Ishikawa (cell line): ENCODE measurements at regions not wholly inside any gene's neighbourhood (a gene's known extent, or its start where the extent isn't known, plus 50 kb on each side); places are given as distances from the start of the nearest gene placed in this dataset.

Experiments used
- CEBPB ChIP-seq: IDR thresholded peaks from 2 replicates; pipeline ENCODE4 v1.6.1; 2012
- EGR1 ChIP-seq: IDR thresholded peaks from 2 replicates; pipeline ENCODE4 v1.6.1; 2012
- EP300 ChIP-seq: IDR thresholded peaks from 2 replicates; pipeline ENCODE4 v1.6.1; 2012; ENCODE audit warnings: borderline replicate concordance
- FOXM1 ChIP-seq: IDR thresholded peaks from 2 replicates; pipeline ENCODE4 v1.6.1; 2012; ENCODE audit warnings: low read depth, borderline replicate concordance
- MAX ChIP-seq: IDR thresholded peaks from 2 replicates; pipeline ENCODE4 v1.6.1; 2012
- RAD21 ChIP-seq: IDR thresholded peaks from 2 replicates; pipeline ENCODE4 v1.6.1; 2012; ENCODE audit warnings: low read depth
- REST ChIP-seq: IDR thresholded peaks from 2 replicates; pipeline ENCODE4 v1.6.1; 2012; ENCODE audit warnings: low read depth, mild to moderate bottlenecking
- TAF1 ChIP-seq: IDR thresholded peaks from 2 replicates; pipeline ENCODE4 v1.6.1; 2012; ENCODE audit warnings: low read depth, mild to moderate bottlenecking
- YY1 ChIP-seq: IDR thresholded peaks from 2 replicates; pipeline ENCODE4 v1.6.1; 2012; ENCODE audit warnings: low read depth
- ZBTB7A ChIP-seq: IDR thresholded peaks from 2 replicates; pipeline ENCODE4 v1.6.1; 2012; ENCODE audit warnings: low read depth

- TF ChIP-seq TAF1: no peak
- no peak for TF ChIP-seq EP300
- TF ChIP-seq CEBPB: no peak
- no peak for TF ChIP-seq YY1
- TF ChIP-seq RAD21: no peak
- TF ChIP-seq EGR1: no peak
- no peak for TF ChIP-seq ZBTB7A
- no peak for TF ChIP-seq REST
- TF ChIP-seq MAX: no peak
- TF ChIP-seq FOXM1: no peak
Measured at GRCh38 chr12:30500532-30500931, 195.1 kb downstream of the IPO8 start.
